SK-N-SH (cell line): ENCODE measurements at regions not wholly inside any gene's neighbourhood (a gene's known extent, or its start where the extent isn't known, plus 50 kb on each side); places are given as distances from the start of the nearest gene placed in this dataset.

Experiments
- FOSL2 ChIP-seq: IDR thresholded peaks from 2 replicates; pipeline ENCODE4 v1.4.0; 2012; ENCODE audit warnings: low read depth, mild to moderate bottlenecking, moderate library complexity, borderline replicate concordance
- YY1 ChIP-seq: IDR thresholded peaks from 2 replicates; pipeline ENCODE4 v1.4.0; 2012; ENCODE audit warnings: low read depth, mild to moderate bottlenecking
- TF ChIP-seq, protein P1 (sequence below): fragments of 200-600 bp; sonication (generic); IDR thresholded peaks from 2 replicates; pipeline ENCODE4 v1.6.1; 2017; ENCODE audit warnings: antibody characterized with exemption, mild to moderate bottlenecking, moderate library complexity
- TF ChIP-seq, protein P2 (sequence below): fragments of 150-350 bp; IDR thresholded peaks from 2 replicates; pipeline ENCODE4 v1.6.1; 2017; ENCODE audit warnings: antibody characterized with exemption, low read length, low read depth, borderline replicate concordance
- TF ChIP-seq, protein P3 (sequence below): IDR thresholded peaks from 2 replicates; pipeline ENCODE4; 2012
- TF ChIP-seq, protein P4 (sequence below): fragments of 150-350 bp; IDR thresholded peaks from 2 replicates; pipeline ENCODE4 v1.6.1; 2016; ENCODE audit warnings: mild to moderate bottlenecking, low read depth, low read length

DNA sequence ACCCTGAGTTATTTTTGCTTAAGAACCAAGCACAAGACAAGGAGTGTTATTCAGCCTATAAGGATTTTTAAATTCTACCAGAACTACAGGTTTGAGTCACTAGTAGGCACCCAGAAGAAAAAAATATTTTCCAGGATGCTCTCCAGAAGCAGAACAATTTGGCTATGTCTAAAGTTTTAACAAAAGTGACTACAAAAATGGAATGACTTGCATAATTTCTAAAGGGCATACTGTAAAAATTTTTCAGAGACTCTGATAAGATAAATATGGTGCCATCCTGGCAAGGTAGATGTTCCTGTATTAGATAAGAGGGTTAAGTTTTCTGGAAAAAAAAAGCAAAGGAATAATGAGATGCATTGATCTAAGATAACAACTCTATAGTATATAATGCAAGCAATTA is 68.6 kb upstream of the FAM9A start:
- TF ChIP-seq, protein P1, sequence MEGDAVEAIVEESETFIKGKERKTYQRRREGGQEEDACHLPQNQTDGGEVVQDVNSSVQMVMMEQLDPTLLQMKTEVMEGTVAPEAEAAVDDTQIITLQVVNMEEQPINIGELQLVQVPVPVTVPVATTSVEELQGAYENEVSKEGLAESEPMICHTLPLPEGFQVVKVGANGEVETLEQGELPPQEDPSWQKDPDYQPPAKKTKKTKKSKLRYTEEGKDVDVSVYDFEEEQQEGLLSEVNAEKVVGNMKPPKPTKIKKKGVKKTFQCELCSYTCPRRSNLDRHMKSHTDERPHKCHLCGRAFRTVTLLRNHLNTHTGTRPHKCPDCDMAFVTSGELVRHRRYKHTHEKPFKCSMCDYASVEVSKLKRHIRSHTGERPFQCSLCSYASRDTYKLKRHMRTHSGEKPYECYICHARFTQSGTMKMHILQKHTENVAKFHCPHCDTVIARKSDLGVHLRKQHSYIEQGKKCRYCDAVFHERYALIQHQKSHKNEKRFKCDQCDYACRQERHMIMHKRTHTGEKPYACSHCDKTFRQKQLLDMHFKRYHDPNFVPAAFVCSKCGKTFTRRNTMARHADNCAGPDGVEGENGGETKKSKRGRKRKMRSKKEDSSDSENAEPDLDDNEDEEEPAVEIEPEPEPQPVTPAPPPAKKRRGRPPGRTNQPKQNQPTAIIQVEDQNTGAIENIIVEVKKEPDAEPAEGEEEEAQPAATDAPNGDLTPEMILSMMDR = no peak
- TF ChIP-seq YY1 = no peak
- TF ChIP-seq, protein P2, sequence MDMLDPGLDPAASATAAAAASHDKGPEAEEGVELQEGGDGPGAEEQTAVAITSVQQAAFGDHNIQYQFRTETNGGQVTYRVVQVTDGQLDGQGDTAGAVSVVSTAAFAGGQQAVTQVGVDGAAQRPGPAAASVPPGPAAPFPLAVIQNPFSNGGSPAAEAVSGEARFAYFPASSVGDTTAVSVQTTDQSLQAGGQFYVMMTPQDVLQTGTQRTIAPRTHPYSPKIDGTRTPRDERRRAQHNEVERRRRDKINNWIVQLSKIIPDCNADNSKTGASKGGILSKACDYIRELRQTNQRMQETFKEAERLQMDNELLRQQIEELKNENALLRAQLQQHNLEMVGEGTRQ = no peak
- TF ChIP-seq, protein P3, sequence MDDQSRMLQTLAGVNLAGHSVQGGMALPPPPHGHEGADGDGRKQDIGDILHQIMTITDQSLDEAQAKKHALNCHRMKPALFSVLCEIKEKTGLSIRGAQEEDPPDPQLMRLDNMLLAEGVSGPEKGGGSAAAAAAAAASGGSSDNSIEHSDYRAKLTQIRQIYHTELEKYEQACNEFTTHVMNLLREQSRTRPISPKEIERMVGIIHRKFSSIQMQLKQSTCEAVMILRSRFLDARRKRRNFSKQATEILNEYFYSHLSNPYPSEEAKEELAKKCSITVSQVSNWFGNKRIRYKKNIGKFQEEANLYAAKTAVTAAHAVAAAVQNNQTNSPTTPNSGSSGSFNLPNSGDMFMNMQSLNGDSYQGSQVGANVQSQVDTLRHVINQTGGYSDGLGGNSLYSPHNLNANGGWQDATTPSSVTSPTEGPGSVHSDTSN = no peak
- TF ChIP-seq, protein P4, sequence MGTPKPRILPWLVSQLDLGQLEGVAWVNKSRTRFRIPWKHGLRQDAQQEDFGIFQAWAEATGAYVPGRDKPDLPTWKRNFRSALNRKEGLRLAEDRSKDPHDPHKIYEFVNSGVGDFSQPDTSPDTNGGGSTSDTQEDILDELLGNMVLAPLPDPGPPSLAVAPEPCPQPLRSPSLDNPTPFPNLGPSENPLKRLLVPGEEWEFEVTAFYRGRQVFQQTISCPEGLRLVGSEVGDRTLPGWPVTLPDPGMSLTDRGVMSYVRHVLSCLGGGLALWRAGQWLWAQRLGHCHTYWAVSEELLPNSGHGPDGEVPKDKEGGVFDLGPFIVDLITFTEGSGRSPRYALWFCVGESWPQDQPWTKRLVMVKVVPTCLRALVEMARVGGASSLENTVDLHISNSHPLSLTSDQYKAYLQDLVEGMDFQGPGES = no peak
- no peak for TF ChIP-seq FOSL2
